Brain microvascular endothelial cell (primary cell): ENCODE measurements at regions not wholly inside any gene's neighbourhood (a gene's known extent, or its start where the extent isn't known, plus 50 kb on each side); places are given as distances from the start of the nearest gene placed in this dataset.

Experiments
- DNase-seq: peaks from one replicate; pipeline ENCODE4 v3.0.0-alpha.2; 2020
- H3K27ac ChIP-seq: fragments of 250-450 bp; sonication (Bioruptor Pico); 2 replicates; pipeline ENCODE4 v1.5.1; 2020; ENCODE audit warnings: mild to moderate bottlenecking, moderate library complexity
- H3K27me3 ChIP-seq: fragments of 250-450 bp; sonication (Bioruptor Pico); replicated peaks from 2 replicates; pipeline ENCODE4 v1.5.1; 2020; ENCODE audit warnings: mild to moderate bottlenecking
- H3K36me3 ChIP-seq: fragments of 250-450 bp; sonication (Bioruptor Pico); replicated peaks from 2 replicates; pipeline ENCODE4 v1.5.1; 2020; ENCODE audit warnings: mild to moderate bottlenecking
- H3K4me3 ChIP-seq: 2 replicates; pipeline ENCODE4 v1.5.1; 2011; ENCODE audit warnings: low read depth, mild to moderate bottlenecking, control low read depth, low read length, moderate library complexity
- in situ Hi-C: cut with HindIII; loops from 2 replicates; pipeline ENCODE4 v1.10.0; 2017; ENCODE audit warnings: low sequenced_read_pairs, low pct_ligation_motif_present
- TF ChIP-seq, protein P1 (sequence below): IDR thresholded peaks from 2 replicates; pipeline ENCODE4 v1.5.1; 2011; ENCODE audit warnings: low read depth, mild to moderate bottlenecking, moderate library complexity, low read length, control low read depth, inconsistent platforms; ENCODE audit errors: missing control alignments

DNA sequence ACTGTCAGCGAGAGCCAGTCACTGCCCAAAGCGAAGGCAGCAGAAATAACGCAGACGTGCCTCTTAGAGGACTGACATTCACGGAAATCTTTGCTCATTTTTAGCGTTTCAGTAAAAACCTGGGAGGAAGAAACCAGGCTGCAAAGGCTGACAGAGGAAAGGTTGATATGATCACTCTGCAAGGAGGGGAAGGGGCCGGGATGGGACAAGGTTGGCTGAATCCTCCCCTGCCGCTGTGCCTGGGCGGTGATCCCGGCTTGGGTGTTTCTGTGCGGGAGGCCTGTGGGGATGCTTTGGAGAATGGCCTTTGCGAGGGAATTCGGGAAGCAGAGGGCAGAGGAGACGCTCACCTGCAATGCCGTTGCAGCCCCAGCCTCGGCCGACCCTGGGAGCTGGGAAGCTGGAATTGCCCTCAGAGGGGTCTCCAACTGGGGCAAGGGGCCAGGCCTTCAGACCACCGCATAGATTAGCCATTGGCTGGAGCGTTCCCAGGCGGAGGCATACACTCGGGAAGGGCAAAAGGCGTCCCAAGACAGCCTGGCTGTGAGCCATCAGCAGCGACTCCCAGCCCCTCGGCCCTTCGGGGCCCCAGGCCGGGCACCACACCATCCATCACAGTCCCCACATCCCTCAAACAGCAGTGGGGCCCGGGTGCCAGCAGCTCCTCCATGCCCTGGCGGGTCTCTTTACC is 111.7 kb upstream of the GPC1 start:
- no peak for DNase-seq
- no peaks in the 10 kb centered on the region for H3K27me3 ChIP-seq
- H3K4me3 ChIP-seq, result no peak overlapping the region
- H3K27ac ChIP-seq, result no peak overlapping the region
- in situ Hi-C loops, result no loop called here
- TF ChIP-seq, protein P1, sequence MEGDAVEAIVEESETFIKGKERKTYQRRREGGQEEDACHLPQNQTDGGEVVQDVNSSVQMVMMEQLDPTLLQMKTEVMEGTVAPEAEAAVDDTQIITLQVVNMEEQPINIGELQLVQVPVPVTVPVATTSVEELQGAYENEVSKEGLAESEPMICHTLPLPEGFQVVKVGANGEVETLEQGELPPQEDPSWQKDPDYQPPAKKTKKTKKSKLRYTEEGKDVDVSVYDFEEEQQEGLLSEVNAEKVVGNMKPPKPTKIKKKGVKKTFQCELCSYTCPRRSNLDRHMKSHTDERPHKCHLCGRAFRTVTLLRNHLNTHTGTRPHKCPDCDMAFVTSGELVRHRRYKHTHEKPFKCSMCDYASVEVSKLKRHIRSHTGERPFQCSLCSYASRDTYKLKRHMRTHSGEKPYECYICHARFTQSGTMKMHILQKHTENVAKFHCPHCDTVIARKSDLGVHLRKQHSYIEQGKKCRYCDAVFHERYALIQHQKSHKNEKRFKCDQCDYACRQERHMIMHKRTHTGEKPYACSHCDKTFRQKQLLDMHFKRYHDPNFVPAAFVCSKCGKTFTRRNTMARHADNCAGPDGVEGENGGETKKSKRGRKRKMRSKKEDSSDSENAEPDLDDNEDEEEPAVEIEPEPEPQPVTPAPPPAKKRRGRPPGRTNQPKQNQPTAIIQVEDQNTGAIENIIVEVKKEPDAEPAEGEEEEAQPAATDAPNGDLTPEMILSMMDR, result no peak
- H3K36me3 ChIP-seq, result no peaks in the 10 kb centered on the region

DNA sequence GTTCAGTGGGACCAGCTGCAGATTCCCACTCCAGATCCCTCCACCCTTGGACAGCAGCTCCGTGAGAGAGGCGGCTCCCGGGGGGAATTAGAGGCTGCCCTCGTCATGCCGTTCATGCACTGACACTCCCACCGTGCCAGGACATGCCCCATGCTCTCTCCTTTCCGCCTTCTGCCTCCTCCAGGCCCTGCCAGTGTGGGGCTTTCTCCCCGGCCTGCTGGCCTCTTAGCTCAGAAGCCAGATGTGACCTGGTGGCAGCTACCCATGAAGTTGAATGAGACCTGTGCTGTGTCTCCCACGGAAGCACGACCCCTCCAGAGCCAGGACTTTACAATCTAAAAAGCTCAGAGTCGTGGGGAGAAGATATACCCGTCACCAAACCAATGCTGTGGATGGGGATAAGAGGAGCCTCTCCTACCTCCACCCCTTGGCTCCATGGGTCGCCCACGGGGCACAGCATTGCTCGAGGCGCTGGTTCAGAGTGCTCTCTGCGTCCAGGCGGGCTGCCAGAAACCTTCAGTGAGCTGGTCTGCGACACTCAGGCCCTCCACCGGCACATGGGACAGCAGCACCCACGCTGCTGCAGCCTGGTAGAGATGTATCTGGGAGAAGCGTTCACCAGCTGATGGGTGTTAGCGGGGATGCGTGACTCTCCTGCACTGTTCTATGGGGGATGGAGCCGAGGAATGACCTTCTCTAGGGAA is 111.0 kb upstream of the GPC1 start:
- Histone ChIP-seq H3K27me3 (no peaks in the 10 kb centered on the region), H3K4me3 (no peak overlapping the region), H3K36me3 (no peaks in the 10 kb centered on the region), H3K27ac (no peak overlapping the region)
- TF ChIP-seq, protein P1, result no peak
- no peak for DNase-seq
- in situ Hi-C loops, result no loop called here

DNA sequence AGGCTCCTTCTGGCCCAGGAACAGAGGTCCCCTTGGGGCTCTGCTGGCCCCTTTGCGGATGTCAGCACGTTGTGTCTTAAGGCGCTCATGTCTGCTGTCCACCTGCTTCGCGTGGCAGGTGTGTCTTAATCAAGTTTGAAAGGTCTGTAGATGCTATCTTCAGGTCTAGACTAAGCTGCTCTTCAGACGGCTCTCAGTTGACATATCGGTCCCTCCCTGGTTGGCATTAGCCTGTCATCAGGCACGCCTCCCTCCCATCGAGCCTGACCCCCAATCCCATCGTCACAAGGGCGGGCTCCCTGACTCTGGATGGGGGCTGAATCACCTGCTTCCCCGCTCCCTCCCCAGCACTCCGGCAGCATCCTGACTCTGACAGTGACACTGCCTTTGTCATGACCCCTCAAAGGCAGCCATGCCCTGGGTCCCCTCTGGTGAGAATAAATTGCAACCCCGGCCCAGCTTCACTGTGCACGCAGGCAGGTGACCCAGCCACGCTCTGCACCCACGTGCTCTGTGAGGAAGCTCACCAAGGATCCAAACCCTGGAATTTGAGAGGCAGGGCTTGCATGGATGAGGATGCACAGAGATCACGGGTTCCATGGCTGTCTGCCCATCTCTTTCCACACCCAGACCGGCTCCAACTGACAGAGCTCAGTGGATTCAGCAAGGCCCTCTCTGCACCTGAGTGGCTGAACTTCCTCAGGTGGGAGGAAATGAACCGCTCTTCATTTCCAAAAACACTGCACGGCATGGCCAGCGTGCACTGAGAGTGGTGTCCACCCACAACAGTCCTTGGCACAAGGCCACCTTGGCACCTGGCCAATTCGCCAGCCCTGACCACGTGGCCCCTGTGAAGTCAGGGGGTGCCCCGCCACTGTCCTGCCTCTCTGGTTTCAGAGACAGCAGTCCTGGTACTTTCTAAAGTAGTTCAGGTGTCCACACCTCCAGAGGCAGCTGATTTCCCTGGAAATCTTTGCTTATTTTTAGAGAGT is 110.2 kb upstream of the GPC1 start:
- Histone ChIP-seq H3K36me3 (no peaks in the 10 kb centered on the region), H3K4me3 (no peak overlapping the region), H3K27me3 (no peaks in the 10 kb centered on the region), H3K27ac (no peak overlapping the region)
- no peak for DNase-seq
- in situ Hi-C loops, result no loop called here
- TF ChIP-seq, protein P1, result no peak

DNA sequence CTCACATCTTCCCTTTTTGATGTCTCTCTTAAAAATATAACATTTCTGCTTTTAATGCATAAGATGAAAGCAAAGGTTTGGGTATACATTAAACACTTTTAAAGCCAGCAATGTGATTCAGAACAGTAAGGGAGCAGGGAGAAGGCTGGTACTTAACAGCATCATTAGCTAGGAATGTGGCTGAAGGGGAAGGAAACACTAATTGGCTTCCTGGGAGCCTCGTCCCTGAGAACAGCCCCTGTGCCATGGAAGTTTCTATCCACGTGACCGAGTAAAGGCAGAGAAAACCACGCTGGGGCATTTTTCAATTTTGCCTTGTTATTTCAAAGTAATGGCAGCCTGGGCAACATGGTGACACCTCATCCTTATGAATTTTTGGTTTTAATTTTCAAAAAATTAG is 109.2 kb upstream of the GPC1 start:
- H3K36me3 ChIP-seq, result no peaks in the 10 kb centered on the region
- no peak for DNase-seq
- H3K4me3 ChIP-seq, result no peak overlapping the region
- in situ Hi-C loops, result no loop called here
- TF ChIP-seq, protein P1, result no peak
- no peak overlapping the region for H3K27ac ChIP-seq
- no peaks in the 10 kb centered on the region for H3K27me3 ChIP-seq

DNA sequence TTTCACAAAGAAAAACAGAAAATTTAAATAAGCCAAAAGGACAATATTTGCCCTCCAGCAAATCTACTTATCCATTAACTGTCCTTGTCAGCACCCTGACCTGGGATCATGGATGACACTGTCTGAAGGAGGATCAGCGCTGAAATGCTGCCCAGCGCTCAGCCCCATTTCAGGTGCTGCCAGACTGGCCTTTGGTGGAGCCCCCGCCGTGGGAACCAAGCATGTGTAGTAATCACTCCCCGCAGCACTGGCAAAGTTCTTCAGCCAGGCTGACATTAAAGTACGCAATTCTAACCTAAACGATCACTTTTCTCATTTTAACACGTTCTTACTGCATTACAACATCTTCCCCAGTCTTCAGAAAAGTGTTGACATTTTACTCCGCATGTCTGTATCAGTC is 108.6 kb upstream of the GPC1 start:
- H3K27ac ChIP-seq, result no peak overlapping the region
- H3K27me3 ChIP-seq, result no peaks in the 10 kb centered on the region
- in situ Hi-C loops, result no loop called here
- H3K4me3 ChIP-seq, result no peak overlapping the region
- DNase-seq, result no peak
- H3K36me3 ChIP-seq, result no peaks in the 10 kb centered on the region
- TF ChIP-seq, protein P1, result no peak
